ENCODE measurements at regions not wholly inside any gene's neighbourhood (a gene's known extent, or its start where the extent isn't known, plus 50 kb on each side); places are given as distances from the start of the nearest gene placed in this dataset.
"Not testable (repeated sequence)": the region's sequence is repeated elsewhere in the genome, so short reads cannot be mapped to it uniquely, and the experiment has no call there.

DNA sequence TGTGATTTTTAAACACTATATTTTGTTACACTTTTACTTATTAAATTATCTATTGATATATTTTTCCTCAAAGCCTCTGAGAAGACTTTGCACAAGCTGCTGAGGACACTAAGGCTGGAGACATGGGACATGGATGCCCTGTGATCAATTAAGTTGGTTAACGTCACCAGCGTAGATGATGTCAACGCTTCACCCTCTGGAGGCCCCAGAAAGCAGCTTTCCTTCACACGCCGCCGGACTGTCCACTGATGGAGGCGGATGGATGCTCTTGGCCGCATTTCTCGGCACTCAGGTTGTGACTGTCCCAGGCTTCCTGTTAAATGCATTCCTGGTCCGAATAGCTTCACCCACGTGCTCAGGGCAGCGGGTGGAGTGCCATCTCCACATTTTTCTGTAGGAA, 247.5 kb downstream of the VAPA start:
- DNase-seq (ENCODE audit: low spot score in 2 of 2) (no peak), FAIRE-seq (no peak)

DNA sequence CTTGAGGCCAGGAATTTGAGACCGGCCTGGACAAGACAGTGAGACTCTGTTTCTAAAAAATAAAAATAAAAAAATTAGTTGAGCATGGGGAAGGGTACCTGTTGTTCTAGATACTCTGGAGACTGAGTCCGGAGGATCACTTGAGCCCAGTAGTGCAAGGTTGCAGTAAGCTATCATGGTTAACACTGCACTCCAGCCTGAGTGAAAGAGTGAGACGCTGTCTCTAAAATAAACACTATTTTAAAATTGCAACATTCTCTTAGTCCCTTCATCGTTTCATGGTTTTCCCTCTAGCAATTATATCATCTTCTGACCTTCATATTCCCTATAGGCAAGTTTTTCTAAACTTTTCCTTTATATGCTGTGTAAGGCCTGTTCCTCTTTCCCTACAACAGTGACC, 248.5 kb downstream of the VAPA start:
- no peak for DNase-seq (ENCODE audit: low spot score in 2 of 2)
- FAIRE-seq: no peak

DNA sequence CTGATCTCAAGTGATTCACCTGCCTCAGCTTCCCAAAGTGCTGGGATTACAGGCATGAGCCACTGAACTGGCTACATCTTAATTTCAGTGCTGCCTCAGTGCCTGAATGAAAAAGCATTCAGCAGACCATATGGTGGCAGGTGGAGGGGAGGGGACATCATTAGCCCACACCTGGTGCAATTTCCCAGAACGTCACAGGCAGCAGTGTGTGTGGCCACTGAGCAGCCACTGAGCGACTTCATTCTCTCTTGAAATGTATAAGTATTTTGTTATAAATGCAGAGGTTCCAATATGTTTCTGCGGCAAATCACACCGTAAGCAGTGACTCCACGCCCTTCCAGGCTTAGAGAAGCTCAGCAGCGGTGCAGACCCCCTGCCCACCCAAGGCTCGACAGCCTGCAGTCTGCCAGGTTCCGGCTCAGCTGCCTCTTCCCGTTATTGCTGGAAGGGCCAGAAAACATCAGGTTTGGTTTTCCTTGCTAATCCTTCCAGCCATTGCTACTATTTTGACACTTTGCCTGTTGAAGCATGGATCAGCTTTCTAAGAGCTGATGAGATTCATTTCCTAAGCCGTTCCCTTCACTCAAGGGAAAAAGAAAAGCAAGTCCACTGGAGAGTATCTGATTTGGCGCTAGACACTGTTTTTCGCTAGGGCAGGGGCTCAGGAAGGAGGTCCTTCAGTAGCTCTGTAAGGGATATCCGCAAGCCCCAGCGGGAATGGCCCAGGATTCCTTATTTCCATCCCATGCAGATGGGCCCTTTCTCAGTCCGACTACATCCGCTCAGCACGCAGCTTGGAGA, 250.7 kb downstream of the VAPA start:
- FAIRE-seq: no peak
- no peak for DNase-seq (ENCODE audit: low spot score in 2 of 2)

DNA sequence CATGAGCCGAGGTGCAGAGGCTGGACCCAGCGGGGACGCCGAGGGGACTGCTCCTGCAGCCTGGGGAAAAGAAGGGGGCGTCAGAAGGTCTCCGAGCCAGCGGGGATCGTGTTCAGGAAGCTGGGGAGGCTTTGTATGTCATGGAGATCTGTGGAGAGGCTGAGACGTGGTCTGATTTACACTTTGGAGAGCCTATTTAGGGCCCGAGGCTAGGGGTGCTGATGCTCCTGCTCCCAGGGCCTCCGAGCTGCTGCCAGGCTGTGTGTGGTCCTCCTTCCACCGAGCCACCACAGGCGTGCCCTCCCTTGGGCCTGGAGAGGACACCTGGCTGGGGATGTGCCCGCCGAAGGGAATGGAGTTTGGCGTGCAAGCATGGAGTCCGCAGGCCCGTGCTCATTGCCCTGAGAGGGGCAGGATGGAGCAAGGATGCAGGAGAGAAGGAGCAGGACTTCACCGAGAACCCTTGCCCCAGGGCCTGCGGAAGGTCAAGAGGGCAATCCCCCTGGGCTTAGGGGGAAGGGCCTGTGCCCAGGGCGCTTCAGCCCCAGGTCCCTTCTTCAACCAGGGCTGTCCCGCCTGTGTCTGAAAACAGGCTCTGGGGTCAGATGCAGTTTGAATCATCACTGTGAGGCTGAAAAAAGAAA, 252.5 kb downstream of the VAPA start:
- no peak for DNase-seq (ENCODE audit: low spot score in 2 of 2)
- FAIRE-seq: no peak

DNA sequence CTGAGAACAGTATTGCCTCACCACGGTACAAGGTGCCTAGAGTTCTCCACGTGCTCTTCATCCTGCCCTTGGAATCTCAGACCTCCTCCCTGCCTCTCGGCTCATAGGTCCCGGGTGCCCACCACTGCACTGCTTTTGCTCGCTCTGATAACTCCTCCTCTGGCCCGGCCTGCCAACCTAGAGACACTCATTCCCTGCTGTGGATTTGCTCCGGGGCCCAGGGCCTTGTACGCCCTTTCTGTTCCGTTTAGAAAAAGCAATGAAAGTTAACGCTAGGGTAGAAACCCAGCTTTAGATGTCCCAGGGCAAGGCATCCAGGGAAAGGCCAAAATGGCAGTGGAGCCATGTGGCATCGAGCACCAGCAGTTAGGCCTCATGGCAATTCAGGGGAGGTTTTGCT, 253.9 kb downstream of the VAPA start:
- no peak for FAIRE-seq
- no peak for DNase-seq (ENCODE audit: low spot score in 2 of 2)

DNA sequence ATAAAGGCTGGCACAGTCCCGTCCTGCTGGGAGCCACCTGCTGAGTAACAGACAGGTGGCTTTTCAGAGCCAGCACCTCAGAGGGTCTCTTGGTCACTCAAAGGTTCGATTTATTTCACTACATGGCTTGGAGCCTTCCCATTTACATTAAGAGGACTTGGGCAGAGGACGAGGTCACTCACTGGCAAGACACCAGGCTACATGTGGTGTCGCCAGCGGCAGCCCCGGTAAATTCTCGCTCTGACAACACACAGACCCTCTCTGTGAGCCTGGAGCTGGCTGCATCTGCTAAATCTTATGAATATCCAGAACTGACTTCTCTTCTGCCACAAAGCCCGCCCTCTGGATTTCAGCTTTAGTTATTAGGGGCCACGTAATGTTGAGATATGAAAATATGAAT, 254.7 kb downstream of the VAPA start:
- FAIRE-seq (no peak), DNase-seq (ENCODE audit: low spot score in 2 of 2) (no peak)

DNA sequence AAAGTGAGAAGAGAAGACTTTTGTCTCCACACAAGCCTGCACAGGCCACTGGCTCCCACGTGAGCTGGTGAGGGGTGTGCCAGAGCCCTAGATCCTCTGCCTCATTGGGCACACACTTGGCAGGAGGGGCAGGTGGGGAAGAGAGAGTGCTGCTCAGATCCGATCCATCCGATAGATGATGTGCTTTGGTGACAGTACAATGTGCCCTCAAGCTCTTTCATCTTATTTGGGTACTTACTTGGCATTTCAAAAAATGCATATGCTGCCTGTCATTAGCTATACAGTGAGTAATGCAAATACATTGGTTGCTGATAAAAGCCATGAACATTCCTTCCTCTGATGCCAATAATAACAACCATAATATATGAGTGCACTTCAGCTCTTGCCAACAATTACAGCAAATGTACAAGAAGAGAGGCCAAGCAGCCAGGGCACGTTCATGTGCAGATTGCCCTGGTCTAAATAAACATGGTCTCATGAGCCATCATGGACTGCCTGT, 255.3 kb downstream of the VAPA start:
- no peak for FAIRE-seq

DNA sequence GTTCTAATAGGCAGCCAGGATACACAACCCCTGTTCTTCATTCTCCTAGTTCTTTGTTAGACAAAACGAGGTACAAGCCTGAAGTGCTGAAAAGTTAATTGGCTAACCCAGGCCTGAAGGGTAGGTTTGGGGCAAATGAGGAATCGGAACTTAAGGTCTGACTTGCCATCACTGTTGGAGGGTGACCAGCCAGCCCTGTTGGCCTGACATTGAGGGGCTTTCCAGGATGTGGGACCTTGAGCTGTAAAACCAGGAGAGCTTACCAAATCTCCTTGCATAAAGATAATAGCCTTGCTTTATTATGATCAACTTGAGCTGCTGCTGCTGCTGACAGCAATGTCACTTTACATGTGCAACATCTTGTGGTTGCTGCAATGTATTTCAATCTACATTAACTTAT, 256.0 kb downstream of the VAPA start:
- DNase-seq (ENCODE audit: low spot score in 2 of 2) (no peak), FAIRE-seq (no peak)

More for the DNA sequence above, 255.3 kb downstream of the VAPA start:
- DNase-seq (ENCODE audit: low spot score in 2 of 2): no peak

DNA sequence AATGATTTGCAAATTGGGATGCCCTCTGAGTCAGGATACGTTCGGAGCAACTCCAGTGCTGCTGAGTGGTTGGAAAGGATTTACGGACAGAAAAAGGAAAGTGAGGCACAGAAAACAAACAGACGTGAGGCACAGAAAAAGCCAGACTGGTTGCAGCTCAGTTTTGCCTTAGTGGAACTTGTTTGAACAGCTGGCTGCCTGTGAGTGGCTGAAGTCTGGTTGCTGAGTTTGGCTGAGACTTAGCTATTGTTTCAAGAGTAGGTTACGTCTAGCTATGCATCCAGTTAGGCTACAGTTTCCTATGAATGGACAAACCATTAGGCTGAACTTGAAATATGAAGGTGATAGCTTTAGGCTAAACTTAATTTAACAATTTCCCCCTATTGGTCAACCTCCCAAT, 256.6 kb downstream of the VAPA start:
- FAIRE-seq (no peak), DNase-seq (ENCODE audit: low spot score in 2 of 2) (no peak)

DNA sequence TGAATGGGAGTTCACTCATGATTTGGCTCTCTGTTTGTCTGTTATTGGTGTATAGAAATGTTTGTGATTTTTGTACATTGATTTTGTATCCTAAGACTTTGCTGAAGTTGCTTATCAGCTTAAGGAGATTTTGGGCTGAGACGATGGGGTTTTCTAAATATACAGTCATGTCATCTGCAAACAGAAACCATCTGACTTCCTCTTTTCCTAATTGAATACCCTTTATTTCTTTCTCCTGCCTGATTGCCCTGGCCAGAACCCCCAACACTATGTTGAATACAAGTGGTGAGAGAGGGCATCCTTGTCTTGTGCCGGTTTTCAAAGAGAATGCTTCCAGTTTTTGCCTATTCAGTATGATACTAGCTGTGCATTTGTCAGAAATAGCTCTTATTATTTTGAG, 261.5 kb downstream of the VAPA start:
- FAIRE-seq; DNase-seq (ENCODE audit: low spot score in 2 of 2): not testable (repeated sequence)

DNA sequence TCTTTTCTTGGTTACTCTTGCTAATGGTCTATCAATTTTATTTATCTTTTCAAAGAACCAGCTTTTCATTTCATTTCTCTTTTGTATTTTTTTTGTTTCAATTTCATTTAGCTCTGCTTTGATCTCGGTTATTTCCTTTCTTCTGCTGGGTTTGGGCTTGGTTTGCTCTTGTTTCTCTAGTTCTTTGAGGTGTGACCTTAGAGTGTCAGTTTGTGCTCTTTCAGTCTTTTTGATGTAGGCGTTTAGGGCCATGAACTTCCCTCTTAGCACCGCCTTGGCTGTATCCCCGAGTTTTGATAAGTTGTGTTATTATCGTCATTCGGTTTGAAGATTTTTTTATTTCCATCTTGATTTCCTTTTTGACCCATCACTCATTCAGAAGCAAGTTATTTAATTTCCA, 265.5 kb downstream of the VAPA start:
- not testable (repeated sequence) for DNase-seq (ENCODE audit: low spot score in 2 of 2); FAIRE-seq

DNA sequence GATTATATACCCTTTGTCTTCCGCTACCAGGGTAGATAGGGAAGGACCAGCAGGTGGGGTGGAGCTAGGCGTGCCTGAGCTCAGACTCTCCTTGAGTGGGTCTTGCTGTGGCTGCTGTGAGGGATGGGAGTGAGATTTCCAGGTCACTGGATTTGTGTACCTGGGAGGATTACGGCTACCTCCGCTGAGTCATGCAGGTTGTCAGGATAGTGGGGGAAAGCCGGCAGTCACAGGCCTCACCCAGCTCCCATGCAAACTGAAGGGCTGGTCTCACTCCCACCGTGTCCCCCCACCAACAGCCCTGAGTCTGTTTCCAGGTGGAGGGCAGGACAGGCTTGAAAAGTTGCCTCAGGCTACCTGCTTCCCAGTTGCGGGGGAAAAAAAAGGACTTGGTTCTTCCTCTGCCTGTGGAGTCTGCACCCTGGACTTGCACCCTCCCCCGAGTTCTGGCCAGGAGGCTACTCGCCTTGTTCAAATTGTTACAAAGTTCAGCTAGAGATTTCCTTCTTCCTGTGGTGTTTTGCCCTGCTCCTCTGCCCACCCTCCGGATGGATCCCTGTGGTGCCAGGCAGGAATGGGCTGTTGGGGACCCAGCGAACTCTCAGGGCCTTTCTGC, 268.3 kb downstream of the VAPA start:
- FAIRE-seq: no peak
- no peak for DNase-seq (ENCODE audit: low spot score in 2 of 2)

DNA sequence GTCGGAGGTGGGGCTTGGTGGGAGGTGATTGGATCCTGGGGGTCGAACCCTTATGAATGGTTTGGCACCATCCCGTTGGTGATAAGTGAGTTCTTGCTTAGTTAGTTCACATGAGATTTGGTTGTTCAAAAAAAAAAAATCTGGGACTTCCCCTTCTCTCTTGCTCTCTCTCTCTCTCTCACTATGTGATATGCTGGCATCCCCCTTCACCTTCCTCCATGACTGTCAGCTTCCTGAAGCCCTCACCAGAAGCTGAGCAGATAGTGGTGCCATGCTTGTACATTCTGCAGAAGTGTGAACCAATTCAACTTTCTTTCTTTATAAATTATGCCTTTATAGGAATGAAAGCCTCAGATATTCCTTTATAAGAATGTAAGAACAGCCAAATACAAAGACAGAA, 269.7 kb upstream of the APCDD1 start:
- FAIRE-seq: no peak
- no peak for DNase-seq (ENCODE audit: low spot score in 2 of 2)

DNA sequence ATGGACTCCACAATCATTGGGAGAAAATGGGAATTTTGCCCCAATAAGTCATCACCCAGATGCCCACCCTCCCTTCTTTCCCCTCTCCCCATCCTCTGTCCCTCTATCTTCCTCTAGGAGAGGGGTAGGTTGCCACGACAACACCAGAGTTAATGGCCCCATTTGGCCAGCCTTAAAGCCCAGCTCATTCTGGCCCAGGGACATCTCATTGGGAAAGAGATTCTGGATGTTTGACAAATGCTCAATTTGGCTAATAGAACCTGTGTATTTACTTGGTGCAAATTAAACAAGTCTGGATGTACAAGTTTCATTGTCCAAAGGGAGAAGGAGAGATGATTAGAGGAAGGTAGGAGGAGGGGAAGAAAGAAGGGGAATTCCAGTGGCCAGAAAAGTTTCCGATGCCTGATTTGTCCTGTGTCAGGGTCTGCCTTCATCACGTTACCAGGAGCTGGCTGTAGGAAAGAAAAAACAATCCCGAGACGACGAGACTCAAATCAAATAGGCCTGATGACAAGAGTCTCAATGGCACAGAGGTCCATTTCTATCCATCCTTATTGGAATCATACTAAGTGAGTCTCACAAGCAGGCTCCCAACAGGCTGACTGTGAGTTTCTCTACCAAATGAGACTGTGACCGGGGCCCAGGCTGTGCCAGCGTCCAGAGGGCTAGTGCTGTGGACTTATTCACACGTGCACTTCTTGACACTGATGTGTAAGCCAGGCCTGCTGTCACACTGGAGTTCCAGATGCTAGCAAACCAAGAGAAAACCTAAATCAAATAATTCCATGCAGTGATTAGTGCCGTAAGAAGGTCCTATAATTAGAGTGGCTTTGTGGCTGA, 265.2 kb upstream of the APCDD1 start:
- FAIRE-seq (no peak), DNase-seq (ENCODE audit: low spot score in 2 of 2) (no peak)

DNA sequence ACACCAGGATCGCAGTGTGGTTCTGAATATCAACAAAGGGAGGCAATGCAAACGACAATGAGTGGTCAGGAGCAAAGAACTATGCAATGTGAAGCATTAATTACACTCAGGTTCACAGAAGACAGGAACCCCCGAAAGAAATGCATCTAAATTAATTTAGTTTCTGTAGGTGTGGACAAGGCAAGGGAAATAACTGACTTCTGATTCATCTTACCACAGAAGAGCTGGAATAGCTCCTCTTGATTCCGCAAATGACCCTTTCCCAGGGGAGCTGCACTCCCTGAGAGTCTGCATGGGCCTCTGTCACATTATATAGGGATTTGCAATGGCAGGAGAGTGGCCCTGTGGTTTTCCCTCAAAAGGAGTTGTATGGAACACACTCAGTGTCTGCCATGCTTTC, 263.9 kb upstream of the APCDD1 start:
- FAIRE-seq: no peak
- no peak for DNase-seq (ENCODE audit: low spot score in 2 of 2)

DNA sequence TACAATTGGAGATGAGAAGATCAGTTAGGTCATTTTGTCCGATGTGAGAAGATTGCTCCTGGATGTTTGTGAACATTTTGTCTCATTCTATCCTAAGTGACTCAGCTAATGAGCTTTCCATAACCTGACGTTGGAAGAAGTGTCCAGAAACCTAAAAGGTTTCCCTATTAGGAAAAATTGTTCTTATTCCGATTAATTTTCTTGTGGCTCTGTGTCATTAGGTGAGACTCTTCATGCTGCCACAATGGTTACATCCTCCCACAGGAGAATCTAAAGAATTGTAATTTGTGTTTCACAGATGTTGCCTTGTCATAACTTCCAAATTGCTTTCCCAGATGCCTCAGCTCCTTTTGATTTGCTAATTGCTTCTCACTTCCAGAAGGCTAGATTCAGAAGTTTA, 261.0 kb upstream of the APCDD1 start:
- no peak for FAIRE-seq
- DNase-seq (ENCODE audit: low spot score in 2 of 2): no peak

DNA sequence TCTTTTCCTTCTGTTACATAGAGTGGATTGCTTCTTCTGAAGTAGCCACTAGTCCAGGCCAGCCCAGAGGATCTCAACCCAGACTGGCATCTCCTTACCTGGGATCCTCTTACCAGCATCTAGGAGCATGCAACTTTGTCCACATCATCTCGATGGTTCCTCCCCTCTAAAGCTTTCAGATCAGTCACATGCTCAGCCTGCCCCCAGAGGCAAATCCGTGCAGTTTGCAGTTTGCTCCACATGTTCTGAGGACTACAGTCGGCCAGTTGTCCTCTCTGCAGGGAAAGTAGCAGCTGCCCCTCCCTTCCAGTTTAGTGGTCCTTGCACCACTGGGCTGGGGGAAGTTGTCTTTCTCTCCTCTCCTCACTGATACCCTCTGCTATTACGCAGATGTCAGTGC, 259.8 kb upstream of the APCDD1 start:
- FAIRE-seq: no peak
- no peak for DNase-seq (ENCODE audit: low spot score in 2 of 2)

DNA sequence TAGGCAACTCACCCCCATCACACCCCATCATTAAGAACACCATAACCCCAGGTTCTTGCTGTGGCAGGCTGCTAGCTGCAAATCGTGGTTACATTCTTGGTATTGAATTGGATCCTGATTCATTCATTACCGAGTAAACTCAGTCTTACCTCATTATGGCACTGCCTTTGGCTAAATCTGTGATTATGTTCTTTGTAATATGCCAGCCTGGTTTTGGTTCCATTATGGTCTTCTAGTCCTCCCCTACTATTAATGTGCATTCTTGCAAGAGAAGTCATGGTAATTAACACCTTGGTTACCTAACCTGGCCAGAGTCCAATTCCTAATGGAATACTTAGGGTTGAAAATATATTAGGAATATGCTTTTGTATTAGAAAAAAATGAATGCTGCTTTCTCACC, 258.9 kb upstream of the APCDD1 start:
- no peak for FAIRE-seq
- DNase-seq (ENCODE audit: low spot score in 2 of 2): no peak

DNA sequence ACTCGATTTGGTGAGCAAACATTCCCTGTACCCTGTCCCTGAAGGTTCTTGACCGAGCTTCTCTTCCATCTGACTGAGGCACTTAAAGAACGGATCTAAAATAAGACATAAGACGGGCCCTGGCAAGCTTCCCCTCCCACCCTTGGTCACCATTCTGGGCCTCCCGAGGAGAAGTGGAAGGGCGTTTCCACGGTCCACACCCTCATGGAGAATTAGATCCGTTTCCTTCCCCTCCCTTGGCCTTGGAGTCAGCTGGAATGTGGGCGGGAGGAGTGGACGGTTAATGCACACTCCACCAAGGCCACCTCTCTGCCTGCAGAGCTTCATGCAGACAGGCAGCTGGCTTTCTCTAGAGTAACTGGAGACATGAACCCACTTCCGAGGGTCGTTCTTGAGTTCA, 257.3 kb upstream of the APCDD1 start:
- FAIRE-seq: no peak
- no peak for DNase-seq (ENCODE audit: low spot score in 2 of 2)

DNA sequence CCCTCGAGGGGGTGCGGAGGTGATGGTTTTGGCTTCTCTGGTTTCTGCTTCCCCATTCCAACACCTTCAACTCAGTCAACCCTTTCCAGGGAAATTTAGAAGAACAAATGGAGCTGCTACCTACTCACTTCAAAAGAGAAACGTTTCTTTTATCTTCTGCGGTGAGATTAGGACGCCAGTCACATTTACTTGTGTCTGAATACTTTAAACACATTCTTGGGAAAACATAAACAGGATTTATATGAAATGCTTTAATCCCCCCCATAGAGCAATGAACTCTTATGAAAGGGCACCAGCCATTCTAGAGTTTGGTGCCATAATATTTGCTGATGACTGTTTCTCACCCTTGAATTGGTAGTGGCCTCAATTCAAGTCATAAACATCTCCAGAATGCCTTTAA, 253.2 kb upstream of the APCDD1 start:
- no peak for DNase-seq (ENCODE audit: low spot score in 2 of 2)
- no peak for FAIRE-seq

DNA sequence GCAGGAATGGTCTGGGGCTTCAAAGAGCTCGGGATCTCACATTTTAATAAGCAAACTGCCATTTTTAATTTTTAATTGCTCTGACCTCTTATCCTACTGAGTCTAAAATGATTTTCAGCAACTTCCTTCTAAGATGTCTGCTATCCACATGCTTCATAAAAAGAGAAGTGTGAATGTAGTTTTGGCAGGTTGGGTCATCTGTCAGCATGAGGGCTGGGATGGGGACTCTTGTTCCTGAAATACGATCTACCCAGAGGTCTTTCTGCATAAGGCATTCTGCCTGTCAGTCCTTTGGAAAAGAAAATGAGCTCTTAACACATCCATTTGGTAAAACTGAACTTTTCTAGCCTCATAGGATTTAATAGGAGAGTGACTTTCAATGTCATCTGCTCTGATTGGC, 252.8 kb upstream of the APCDD1 start:
- DNase-seq (ENCODE audit: low spot score in 2 of 2) (no peak), FAIRE-seq (no peak)
